HG03135 (cell line): ENCODE measurements at regions not wholly inside any gene's neighbourhood (a gene's known extent, or its start where the extent isn't known, plus 50 kb on each side); places are given as distances from the start of the nearest gene placed in this dataset.

Source experiments
- ATAC-seq: cut with Tn5 transposase; IDR thresholded peaks from one replicate; pipeline ENCODE4 v1.9.1; 2021; ENCODE audit warnings: mild to moderate bottlenecking, moderate library complexity; ENCODE audit not compliant: unreplicated experiment

- no peak for ATAC-seq
Measured at GRCh38 chr12:45665941-45666340, 63.6 kb upstream of the ARID2 start.

DNA sequence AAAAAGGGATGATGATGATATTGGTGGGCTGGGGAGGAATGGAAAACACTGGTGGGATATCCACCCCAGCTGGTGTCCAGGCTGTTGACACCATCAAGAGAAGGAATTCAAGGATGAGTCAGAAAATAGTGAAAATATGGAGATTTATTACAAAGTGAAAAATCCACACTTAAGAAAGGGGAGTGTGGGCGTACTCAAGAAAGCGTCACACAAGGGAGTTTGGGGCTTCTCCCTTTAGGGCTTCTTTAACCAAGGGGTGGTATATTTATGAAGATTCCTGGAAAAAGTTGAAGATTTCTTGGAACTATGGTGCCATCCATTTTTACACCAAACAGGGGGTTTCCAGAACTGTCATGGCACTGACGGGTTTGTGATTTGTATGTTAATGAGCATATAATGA, 63.1 kb upstream of the ARID2 start:
- no peak for ATAC-seq

DNA sequence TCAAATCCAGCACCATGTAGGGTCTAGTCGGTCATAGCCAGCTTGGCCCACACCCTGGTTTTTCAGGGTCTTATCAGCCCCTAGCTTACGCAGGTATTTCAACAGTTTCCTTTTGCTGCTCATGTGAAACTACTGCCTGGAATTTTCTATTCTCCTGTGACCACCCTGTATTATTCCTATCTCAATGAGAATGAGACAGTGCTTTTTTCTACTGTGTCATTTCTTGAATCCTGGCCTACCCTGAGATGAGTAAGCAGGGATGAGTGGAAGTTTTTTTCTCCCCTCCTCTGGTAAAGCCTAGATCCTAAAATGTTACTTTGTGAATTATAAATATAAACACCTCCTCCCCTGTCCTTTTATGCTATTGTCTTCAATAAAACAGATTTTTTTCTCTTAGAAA, 62.7 kb upstream of the ARID2 start:
- no peak for ATAC-seq

DNA sequence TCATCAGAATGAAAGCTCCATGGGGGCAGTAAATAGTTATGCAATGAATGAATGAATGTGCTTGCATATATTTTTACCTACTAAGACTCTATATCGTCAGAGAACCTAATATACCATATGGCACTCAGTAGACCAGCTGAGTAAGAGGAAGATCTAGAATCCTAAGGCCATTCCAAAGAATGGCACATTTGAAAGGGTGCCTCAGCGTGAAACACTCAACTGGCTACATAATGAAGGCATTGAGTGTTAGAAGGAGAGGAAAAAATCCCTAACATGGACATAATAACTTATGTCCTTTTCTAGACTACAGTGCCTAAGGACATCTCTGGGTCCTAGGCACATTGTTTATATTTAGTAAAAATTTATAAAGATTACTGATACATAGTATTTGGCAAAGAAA, 61.7 kb upstream of the ARID2 start:
- no peak for ATAC-seq

- peak; percentile 25 for ATAC-seq
Measured at GRCh38 chr12:45668641-45669040, 60.9 kb upstream of the ARID2 start.

DNA sequence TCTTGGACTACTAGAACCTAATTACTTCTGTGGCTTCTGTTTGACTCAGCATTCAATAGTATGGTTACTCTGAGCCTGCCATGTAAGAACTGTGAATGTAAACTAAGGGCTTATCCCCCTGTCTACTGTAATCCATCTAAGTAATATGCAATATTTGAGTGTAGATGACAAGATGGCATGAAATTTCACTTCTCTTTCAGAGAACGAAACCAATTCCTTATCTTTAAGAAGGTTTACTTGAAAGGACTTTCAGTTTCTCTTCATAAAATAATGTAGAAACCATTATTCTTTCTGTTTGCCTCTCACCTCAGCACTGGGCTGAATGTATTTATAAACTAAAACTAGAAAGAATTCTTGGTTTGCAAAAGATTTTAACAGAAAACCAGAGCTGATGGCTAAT, 60.4 kb upstream of the ARID2 start:
- peak; percentile 87 for ATAC-seq

- ATAC-seq, result no peak
Measured at GRCh38 chr12:45669792-45670191, 59.7 kb upstream of the ARID2 start.

- ATAC-seq, result peak; percentile 47
Measured at GRCh38 chr12:45670346-45671065, 59.0 kb upstream of the ARID2 start.

DNA sequence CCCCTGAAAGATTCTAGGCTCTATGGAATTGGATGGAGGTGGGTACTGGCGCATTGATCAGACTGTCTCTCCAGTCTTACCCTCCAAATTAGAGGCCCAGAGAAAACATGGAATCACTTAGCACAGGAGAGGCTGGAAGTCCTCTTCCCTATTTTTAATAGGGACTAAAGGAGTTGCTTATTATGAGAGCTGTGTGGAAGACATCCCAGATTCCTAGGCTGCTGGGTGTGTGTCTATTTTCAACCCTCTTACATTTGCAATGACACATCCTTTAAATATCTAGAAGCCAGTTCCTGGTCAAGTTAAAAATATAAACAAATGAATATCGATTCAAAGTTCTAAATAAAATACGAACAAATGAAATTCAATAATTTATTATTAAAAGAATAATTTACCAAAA, 58.3 kb upstream of the ARID2 start:
- ATAC-seq, result no peak

GRCh38 chr12:45674181-45674977, 55.1 kb upstream of the ARID2 start:
- ATAC-seq, result no peak

DNA sequence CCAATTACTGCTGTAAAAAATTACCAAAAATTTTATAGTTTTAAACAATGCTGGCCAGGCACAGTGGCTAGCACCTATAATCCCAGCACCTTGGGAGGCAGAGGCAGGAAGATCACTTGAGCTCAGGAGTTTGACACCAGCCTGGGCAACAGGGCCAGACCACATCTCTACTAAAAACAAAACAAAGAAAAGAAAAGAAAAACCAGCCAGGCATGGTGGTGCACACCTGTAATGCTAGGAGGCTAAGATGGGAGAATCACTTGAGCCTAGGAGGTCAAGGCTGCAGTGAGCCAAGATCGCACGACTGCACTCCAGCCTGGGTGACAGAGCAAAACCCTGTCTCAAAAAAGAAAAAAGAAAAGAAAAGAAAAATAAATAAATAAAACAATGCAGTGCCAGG, 54.0 kb upstream of the ARID2 start:
- ATAC-seq, result no peak
